Mesenchymal stem cell (in vitro differentiated cells and primary cell): ENCODE measurements at regions not wholly inside any gene's neighbourhood (a gene's known extent, or its start where the extent isn't known, plus 50 kb on each side); places are given as distances from the start of the nearest gene placed in this dataset.
"Not testable (repeated sequence)": the region's sequence is repeated elsewhere in the genome, so short reads cannot be mapped to it uniquely, and the experiment has no call there.

Experiments used
- DNase-seq: peaks from one replicate; pipeline ENCODE4 v3.0.0-alpha.2; 2013
- H2AFZ ChIP-seq: one replicate; pipeline ENCODE4 v1.6.1; 2013; ENCODE audit warnings: low read depth, mild to moderate bottlenecking, control low read depth, inconsistent platforms, low read length, moderate library complexity
- H2AK5ac ChIP-seq: 2 replicates; pipeline ENCODE4 v1.6.1; 2013; ENCODE audit warnings: low read length, moderate library complexity, mild to moderate bottlenecking, inconsistent platforms; ENCODE audit not compliant: severe bottlenecking
- H2BK120ac ChIP-seq: one replicate; pipeline ENCODE4 v1.6.1; 2013; ENCODE audit warnings: low read depth, mild to moderate bottlenecking, inconsistent platforms, low read length, moderate library complexity
- H2BK12ac ChIP-seq, 2 experiments: one replicate each; pipeline ENCODE4 v1.6.1; 2013; ENCODE audit warnings: inconsistent platforms in 2 of 2, low read length in 2 of 2, mild to moderate bottlenecking in 2 of 2, moderate library complexity in 2 of 2, control low read depth in 1 of 2
- H2BK15ac ChIP-seq: one replicate; pipeline ENCODE4 v1.6.1; 2013; ENCODE audit warnings: mild to moderate bottlenecking, low read depth, inconsistent platforms; ENCODE audit not compliant: poor library complexity, severe bottlenecking
- H2BK5ac ChIP-seq: 2 replicates; pipeline ENCODE4 v1.6.1; 2013; ENCODE audit warnings: low read depth, mild to moderate bottlenecking, low read length, control low read depth, inconsistent platforms; ENCODE audit not compliant: poor library complexity, severe bottlenecking
- H3K14ac ChIP-seq, 2 experiments: one replicate each; pipeline ENCODE4 v1.6.1; 2013; ENCODE audit warnings: inconsistent platforms in 2 of 2, low read length in 2 of 2, control low read depth in 1 of 2, mild to moderate bottlenecking in 1 of 2, moderate library complexity in 1 of 2
- H3K18ac ChIP-seq, 2 experiments: one replicate each; pipeline ENCODE4 v1.6.1; 2013; ENCODE audit warnings: inconsistent platforms in 2 of 2, low read length in 2 of 2, control low read depth in 1 of 2, low read depth in 1 of 2, mild to moderate bottlenecking in 1 of 2
- H3K23ac ChIP-seq, 2 experiments: one replicate each; pipeline ENCODE4 v1.6.1; 2013; ENCODE audit warnings: inconsistent platforms in 2 of 2, low read length in 2 of 2, mild to moderate bottlenecking in 2 of 2, moderate library complexity in 2 of 2, control low read depth in 1 of 2
- H3K27ac ChIP-seq: 2 replicates; pipeline ENCODE4 v1.5.1; 2013; ENCODE audit warnings: mild to moderate bottlenecking, moderate library complexity, low read length, control low read depth, inconsistent platforms; ENCODE audit not compliant: poor library complexity, severe bottlenecking
- H3K27me3 ChIP-seq, 2 experiments: 2 replicates each; pipeline versions ENCODE4 v1.6.1 to v1.7.0; 2013; ENCODE audit warnings: low read length in 2 of 2, mild to moderate bottlenecking in 2 of 2, moderate library complexity in 2 of 2, control low read depth in 1 of 2, inconsistent platforms in 1 of 2; ENCODE audit not compliant: control insufficient read depth in 1 of 2, insufficient read depth in 1 of 2
- H3K36me3 ChIP-seq, 2 experiments: 2 replicates each; pipeline versions ENCODE4 v1.6.1 to v1.7.0; 2013; ENCODE audit warnings: low read length in 2 of 2, control low read depth in 1 of 2, inconsistent platforms in 1 of 2, low read depth in 1 of 2, mild to moderate bottlenecking in 1 of 2; ENCODE audit not compliant: insufficient read depth in 2 of 2, control insufficient read depth in 1 of 2
- H3K4ac ChIP-seq, 2 experiments: one replicate each; pipeline ENCODE4 v1.6.1; 2013; ENCODE audit warnings: inconsistent platforms in 2 of 2, low read length in 2 of 2, mild to moderate bottlenecking in 2 of 2, moderate library complexity in 2 of 2, control low read depth in 1 of 2, low read depth in 1 of 2
- H3K4me1 ChIP-seq: 2 replicates; pipeline ENCODE4 v1.6.1; 2013; ENCODE audit warnings: low read depth, low read length, control low read depth; ENCODE audit not compliant: control insufficient read depth, insufficient read depth
- H3K4me2 ChIP-seq: 2 replicates; pipeline ENCODE4 v1.6.1; 2013; ENCODE audit warnings: low read length, mild to moderate bottlenecking, inconsistent platforms; ENCODE audit not compliant: poor library complexity, severe bottlenecking
- H3K4me3 ChIP-seq, 2 experiments: 2 replicates each; pipeline versions ENCODE4 v1.5.1 to v1.7.0; 2013; ENCODE audit warnings: low read length in 2 of 2, mild to moderate bottlenecking in 2 of 2, control low read depth in 1 of 2, low read depth in 1 of 2; ENCODE audit not compliant: insufficient read depth in 1 of 2
- H3K79me1 ChIP-seq: replicated peaks from 2 replicates; pipeline ENCODE4 v1.6.1; 2013; ENCODE audit warnings: mild to moderate bottlenecking, control low read depth, low read length, inconsistent platforms; ENCODE audit not compliant: poor library complexity, severe bottlenecking
- H3K9ac ChIP-seq: 2 replicates; pipeline ENCODE4 v1.7.0; 2013; ENCODE audit warnings: mild to moderate bottlenecking, low read length, moderate library complexity
- H3K9me3 ChIP-seq: 2 replicates; pipeline ENCODE4 v1.7.0; 2013; ENCODE audit warnings: mild to moderate bottlenecking, low read length; ENCODE audit not compliant: control insufficient read depth
- H4K8ac ChIP-seq: one replicate; pipeline ENCODE4 v1.6.1; 2013; ENCODE audit warnings: inconsistent platforms, mild to moderate bottlenecking, low read length, moderate library complexity
- H4K91ac ChIP-seq: one replicate; pipeline ENCODE4 v1.6.1; 2013; ENCODE audit warnings: mild to moderate bottlenecking, low read length, inconsistent platforms
- WGBS: methylation state at CpG from one replicate; pipeline ENCODE4 v1.1.7; 2013; ENCODE audit warnings: mixed read lengths; 5-methylcytosine and 5-hydroxymethylcytosine counted together

GRCh38 chr4:100908540-100908939, 390.7 kb upstream of the EMCN start:
- Histone ChIP-seq H3K4me2 (no peak overlapping the region), H2BK12ac (no peak overlapping the region), H2BK15ac (no peak overlapping the region), H3K9me3 (no peaks in the 10 kb centered on the region), H3K27me3 (no peaks in the 10 kb centered on the region), H3K9ac (no peak overlapping the region), H4K91ac (no peak overlapping the region), H2AFZ (no peak overlapping the region), H4K8ac (no peak overlapping the region), H2BK5ac (no peak overlapping the region), H3K23ac (no peak overlapping the region), H3K36me3 (no peaks in the 10 kb centered on the region), H3K14ac (no peak overlapping the region), H2BK120ac (no peak overlapping the region), H3K4me3 (no peak overlapping the region), H2AK5ac (no peak overlapping the region), H3K18ac (no peak overlapping the region), H3K79me1 (no peaks in the 10 kb centered on the region), H3K4ac (no peak overlapping the region), H3K27ac (no peak overlapping the region), H3K4me1 (no peaks in the 10 kb centered on the region)
- no peak for DNase-seq
- WGBS, result no CpG with 5 or more reads among the region's 3 CpGs

GRCh38 chr4:100907465-100908454, 389.9 kb upstream of the EMCN start:
- no peak overlapping the region for H3K23ac ChIP-seq
- H3K4me2 ChIP-seq, result no peak overlapping the region
- no peak overlapping the region for H2BK12ac ChIP-seq
- H4K91ac ChIP-seq, result no peak overlapping the region
- H4K8ac ChIP-seq, result no peak overlapping the region
- H3K9ac ChIP-seq, result no peak overlapping the region
- H3K4me3 ChIP-seq, result no peak overlapping the region
- no peak overlapping the region for H2BK5ac ChIP-seq
- H3K79me1 ChIP-seq, result no peaks in the 10 kb centered on the region
- H3K14ac ChIP-seq, result no peak overlapping the region
- H2AFZ ChIP-seq, result no peak overlapping the region
- no peak overlapping the region for H3K4ac ChIP-seq
- no peak overlapping the region for H2BK120ac ChIP-seq
- DNase-seq, result peak; percentile 12
- no peaks in the 10 kb centered on the region for H3K4me1 ChIP-seq
- H2BK15ac ChIP-seq, result no peak overlapping the region
- H3K27ac ChIP-seq, result no peak overlapping the region
- no peaks in the 10 kb centered on the region for H3K9me3 ChIP-seq
- H3K27me3 ChIP-seq, result no peaks in the 10 kb centered on the region
- no peaks in the 10 kb centered on the region for H3K36me3 ChIP-seq
- WGBS, result 100% methylated on average over 2 of the region's 3 CpGs
- no peak overlapping the region for H2AK5ac ChIP-seq
- H3K18ac ChIP-seq, result no peak overlapping the region

- no peak overlapping the region for H3K4me3 ChIP-seq
- H3K27ac ChIP-seq, result no peak overlapping the region
- DNase-seq, result no peak
- no peak overlapping the region for H2AFZ ChIP-seq
- no peaks in the 10 kb centered on the region for H3K27me3 ChIP-seq
- H2AK5ac ChIP-seq, result no peak overlapping the region
- H4K8ac ChIP-seq, result no peak overlapping the region
- no peak overlapping the region for H3K9ac ChIP-seq
- H3K4me1 ChIP-seq, result no peaks in the 10 kb centered on the region
- H3K9me3 ChIP-seq, result no peaks in the 10 kb centered on the region
- H2BK5ac ChIP-seq, result no peak overlapping the region
- no peak overlapping the region for H3K4ac ChIP-seq
- H3K36me3 ChIP-seq, result no peaks in the 10 kb centered on the region
- no peak overlapping the region for H2BK15ac ChIP-seq
- no peak overlapping the region for H4K91ac ChIP-seq
- H2BK120ac ChIP-seq, result no peak overlapping the region
- H3K18ac ChIP-seq, result no peak overlapping the region
- H2BK12ac ChIP-seq, result no peak overlapping the region
- no peak overlapping the region for H3K23ac ChIP-seq
- H3K79me1 ChIP-seq, result no peaks in the 10 kb centered on the region
- no peak overlapping the region for H3K4me2 ChIP-seq
- WGBS, result no CpG with 5 or more reads among the region's 3 CpGs
- no peak overlapping the region for H3K14ac ChIP-seq
These were observed 389.2 kb upstream of the EMCN start for GRCh38 chr4:100906973-100907372.

- H3K79me1 ChIP-seq, H3K18ac ChIP-seq, H2AK5ac ChIP-seq, H3K4me2 ChIP-seq, H2BK12ac ChIP-seq, H2BK5ac ChIP-seq, H2BK120ac ChIP-seq, H3K23ac ChIP-seq, H3K9me3 ChIP-seq, H3K4me1 ChIP-seq, H2AFZ ChIP-seq, H3K4ac ChIP-seq, H4K8ac ChIP-seq, H3K9ac ChIP-seq, H3K27ac ChIP-seq, H4K91ac ChIP-seq, H3K27me3 ChIP-seq, DNase-seq, H3K14ac ChIP-seq, H2BK15ac ChIP-seq, H3K4me3 ChIP-seq, H3K36me3 ChIP-seq: not testable (repeated sequence)
- 96% methylated on average over 5 of the region's 5 CpGs for WGBS
These were observed 383.1 kb upstream of the EMCN start for GRCh38 chr4:100900945-100901344.
